Type B pancreatic cell (in vitro differentiated cells): ENCODE measurements at regions not wholly inside any gene's neighbourhood (a gene's known extent, or its start where the extent isn't known, plus 50 kb on each side); places are given as distances from the start of the nearest gene placed in this dataset.
A peak's percentile ranks its signal among the peaks of the same experiment; 100 is the strongest.

Source experiments
- DNase-seq: peaks from one replicate; pipeline ENCODE4 v3.0.0; 2021; ENCODE audit warnings: mixed read lengths; ENCODE audit not compliant: unreplicated experiment; ENCODE audit errors: extremely low spot score
- H3K27ac Mint-ChIP-seq: 2 replicates; pipeline ENCODE4 v1.8.0; 2021; ENCODE audit warnings: mild to moderate bottlenecking, mixed read lengths
- H3K27me3 Mint-ChIP-seq: 2 replicates; pipeline ENCODE4 v1.8.0; 2021; ENCODE audit warnings: mixed read lengths
- H3K36me3 Mint-ChIP-seq: 2 replicates; pipeline ENCODE4 v1.8.0; 2021; ENCODE audit warnings: mixed read lengths
- H3K4me1 Mint-ChIP-seq: one replicate; pipeline ENCODE4 v1.8.0; 2021; ENCODE audit warnings: mixed read lengths; ENCODE audit not compliant: unreplicated experiment
- H3K4me3 Mint-ChIP-seq: 2 replicates; pipeline ENCODE4 v1.8.0; 2021; ENCODE audit warnings: mild to moderate bottlenecking, mixed read lengths
- H3K9me3 Mint-ChIP-seq: 2 replicates; pipeline ENCODE4 v1.8.0; 2021; ENCODE audit warnings: mixed read lengths
- CTCF ChIP-seq: fragments of 200-600 bp; sonication (generic); conservative IDR thresholded peaks from 2 replicates; pipeline ENCODE4 v1.5.0; 2021; ENCODE audit warnings: antibody characterized with exemption, mild to moderate bottlenecking

- no peak overlapping the region for H3K4me3 Mint-ChIP-seq
- peaks cover 3% of the 10 kb centered on the region for H3K27me3 Mint-ChIP-seq
- DNase-seq, result no peak
- no peak overlapping the region for H3K27ac Mint-ChIP-seq
- peaks cover 7% of the 10 kb centered on the region for H3K9me3 Mint-ChIP-seq
- no peak for TF ChIP-seq CTCF
- peaks cover 6% of the 10 kb centered on the region for H3K4me1 Mint-ChIP-seq
- H3K36me3 Mint-ChIP-seq, result no peaks in the 10 kb centered on the region
Measured at GRCh38 chr11:76275446-76275845, 69.1 kb upstream of the WNT11 start.

GRCh38 chr11:76271068-76271467 lies 64.8 kb upstream of the WNT11 start:
- Mint-ChIP-seq H3K4me1 (peaks cover 5% of the 10 kb centered on the region), H3K9me3 (peaks cover 7% of the 10 kb centered on the region), H3K27ac (peak overlapping the region; percentile 43), H3K27me3 (no peaks in the 10 kb centered on the region), H3K4me3 (no peak overlapping the region), H3K36me3 (no peaks in the 10 kb centered on the region)
- no peak for TF ChIP-seq CTCF
- DNase-seq, result no peak

- H3K27ac Mint-ChIP-seq, result peak overlapping the region; percentile 43
- peaks cover 7% of the 10 kb centered on the region for H3K9me3 Mint-ChIP-seq
- DNase-seq, result no peak
- H3K4me1 Mint-ChIP-seq, result peaks cover 5% of the 10 kb centered on the region
- no peaks in the 10 kb centered on the region for H3K27me3 Mint-ChIP-seq
- no peak overlapping the region for H3K4me3 Mint-ChIP-seq
- no peak for TF ChIP-seq CTCF
- H3K36me3 Mint-ChIP-seq, result no peaks in the 10 kb centered on the region
Measured at GRCh38 chr11:76270389-76270788, 64.1 kb upstream of the WNT11 start.

GRCh38 chr11:76269661-76270261 lies 63.5 kb upstream of the WNT11 start:
- peak overlapping the region; percentile 43 for H3K27ac Mint-ChIP-seq
- peaks cover 5% of the 10 kb centered on the region for H3K4me1 Mint-ChIP-seq
- peaks cover 7% of the 10 kb centered on the region for H3K9me3 Mint-ChIP-seq
- H3K36me3 Mint-ChIP-seq, result no peaks in the 10 kb centered on the region
- no peak for TF ChIP-seq CTCF
- no peaks in the 10 kb centered on the region for H3K27me3 Mint-ChIP-seq
- H3K4me3 Mint-ChIP-seq, result no peak overlapping the region
- DNase-seq, result no peak

- H3K4me3 Mint-ChIP-seq, result no peak overlapping the region
- peaks cover 1% of the 10 kb centered on the region for H3K9me3 Mint-ChIP-seq
- no peak overlapping the region for H3K27ac Mint-ChIP-seq
- peaks cover 5% of the 10 kb centered on the region for H3K4me1 Mint-ChIP-seq
- no peaks in the 10 kb centered on the region for H3K27me3 Mint-ChIP-seq
- TF ChIP-seq CTCF, result no peak
- H3K36me3 Mint-ChIP-seq, result no peaks in the 10 kb centered on the region
- no peak for DNase-seq
Measured at GRCh38 chr11:76269247-76269646, 62.9 kb upstream of the WNT11 start.

- Mint-ChIP-seq H3K27me3 (peaks cover 3% of the 10 kb centered on the region), H3K9me3 (no peaks in the 10 kb centered on the region), H3K36me3 (no peaks in the 10 kb centered on the region), H3K27ac (no peak overlapping the region), H3K4me3 (no peak overlapping the region), H3K4me1 (peaks cover 5% of the 10 kb centered on the region)
- no peak for TF ChIP-seq CTCF
- no peak for DNase-seq
Measured at GRCh38 chr11:76268498-76268897, 62.2 kb upstream of the WNT11 start.
